GM19397 (cell line): ENCODE measurements at regions not wholly inside any gene's neighbourhood (a gene's known extent, or its start where the extent isn't known, plus 50 kb on each side); places are given as distances from the start of the nearest gene placed in this dataset.

Experiments used
- ATAC-seq: cut with Tn5 transposase; IDR thresholded peaks from one replicate; pipeline ENCODE4 v1.9.1; 2021; ENCODE audit warnings: mild to moderate bottlenecking, moderate library complexity; ENCODE audit not compliant: unreplicated experiment

DNA sequence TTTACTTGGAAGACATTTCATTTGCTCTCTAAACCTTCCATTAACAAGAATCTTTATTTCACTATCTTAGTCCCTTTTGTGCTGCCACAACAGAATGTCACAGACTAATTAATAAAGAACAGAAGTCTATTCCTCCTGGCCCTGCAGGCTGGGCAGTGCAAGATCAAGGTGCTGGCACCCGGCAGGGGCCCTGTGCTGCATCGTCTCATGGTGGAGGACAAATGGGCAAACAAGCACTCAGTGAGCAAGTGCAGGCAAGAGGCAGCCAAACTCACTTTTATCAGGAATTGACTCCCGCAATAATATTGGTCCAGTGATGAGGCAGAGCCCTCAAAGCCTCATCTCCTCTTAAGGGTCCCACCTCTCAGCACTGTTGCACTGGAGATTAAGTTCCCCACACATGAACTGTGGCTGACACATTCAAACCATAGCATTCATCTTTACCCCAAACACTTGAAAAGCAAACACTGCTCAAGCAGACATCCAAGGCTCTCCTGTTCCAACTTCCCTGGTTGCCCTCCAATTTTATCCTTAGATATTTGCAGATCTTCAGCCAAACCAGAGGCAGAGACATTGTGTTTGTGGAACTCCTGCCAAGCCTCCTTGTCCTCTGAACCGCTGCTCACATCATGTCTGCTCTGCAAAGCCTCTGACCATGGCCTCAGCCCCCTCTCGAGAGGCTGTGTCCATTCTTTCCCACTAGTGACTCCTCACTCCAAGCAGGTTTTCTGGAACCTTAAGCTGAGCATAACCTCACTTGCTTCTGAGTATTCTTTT, 404.4 kb upstream of the SOX11 start:
- no peak for ATAC-seq

DNA sequence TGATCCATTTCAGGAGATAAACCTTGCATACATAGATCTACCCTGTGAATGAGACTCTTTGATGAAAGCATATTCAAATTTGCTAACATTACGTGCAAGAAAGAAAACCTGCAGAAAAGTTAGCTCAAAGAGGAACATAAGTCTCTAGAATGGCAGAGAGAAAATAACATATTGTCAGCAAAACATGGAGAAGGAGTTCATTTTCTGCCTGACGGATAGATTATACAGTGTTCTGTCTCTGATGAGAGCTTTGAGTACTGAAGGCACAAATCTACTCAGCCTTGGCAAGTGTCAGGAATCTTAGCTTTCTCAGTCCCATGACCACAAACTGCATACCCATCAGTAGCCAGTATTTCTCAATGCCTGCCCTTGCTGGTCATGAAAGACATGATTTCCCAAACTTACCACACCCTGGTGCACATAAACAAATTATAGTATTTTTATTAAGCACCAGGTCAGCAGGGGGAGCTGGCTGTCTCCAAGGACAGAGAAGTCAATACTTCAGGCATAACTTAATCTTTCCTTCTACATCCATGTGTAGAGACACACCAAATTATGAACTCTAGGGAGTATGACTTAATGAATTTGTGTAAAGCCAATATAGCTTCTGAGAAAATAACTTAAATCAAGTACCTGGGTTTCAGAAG, 401.2 kb upstream of the SOX11 start:
- no peak for ATAC-seq

DNA sequence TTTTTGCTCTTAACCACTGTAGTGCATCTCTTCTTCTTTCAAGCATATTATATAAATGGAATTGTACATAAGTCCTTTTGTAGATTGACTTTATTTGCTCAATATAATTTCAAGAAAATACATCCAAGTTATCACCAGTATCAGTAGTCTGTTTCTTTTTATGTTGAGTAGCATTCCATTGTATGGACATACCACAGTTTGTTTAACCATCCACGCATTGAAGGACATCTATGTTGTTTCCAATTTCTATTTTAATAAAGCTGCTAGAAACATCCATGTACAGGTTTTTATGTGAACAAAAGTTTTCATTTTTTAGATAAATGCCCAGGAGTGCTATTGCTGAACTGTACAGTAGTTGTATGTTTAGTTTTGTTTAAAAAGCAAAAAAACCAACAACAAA, 387.5 kb upstream of the SOX11 start:
- no peak for ATAC-seq

DNA sequence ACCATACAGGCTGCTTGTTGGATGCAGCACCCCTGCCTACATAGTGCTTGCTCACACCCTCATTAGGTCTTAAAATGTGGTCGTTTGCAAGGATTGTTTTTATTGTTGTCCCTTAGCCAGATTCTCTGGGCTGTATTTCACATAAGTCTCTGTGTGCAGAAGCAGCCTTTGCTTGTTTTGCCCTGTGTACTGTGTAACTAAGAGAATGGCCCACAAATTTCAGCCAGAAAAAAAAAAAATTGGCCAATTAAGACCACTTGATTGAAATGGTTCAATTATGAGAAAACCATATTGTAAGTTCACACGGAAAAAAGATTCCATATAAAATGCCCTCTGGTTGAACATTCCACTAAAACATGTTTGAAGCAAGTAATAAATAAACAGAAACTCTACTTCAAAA, 377.1 kb upstream of the SOX11 start:
- ATAC-seq: no peak

DNA sequence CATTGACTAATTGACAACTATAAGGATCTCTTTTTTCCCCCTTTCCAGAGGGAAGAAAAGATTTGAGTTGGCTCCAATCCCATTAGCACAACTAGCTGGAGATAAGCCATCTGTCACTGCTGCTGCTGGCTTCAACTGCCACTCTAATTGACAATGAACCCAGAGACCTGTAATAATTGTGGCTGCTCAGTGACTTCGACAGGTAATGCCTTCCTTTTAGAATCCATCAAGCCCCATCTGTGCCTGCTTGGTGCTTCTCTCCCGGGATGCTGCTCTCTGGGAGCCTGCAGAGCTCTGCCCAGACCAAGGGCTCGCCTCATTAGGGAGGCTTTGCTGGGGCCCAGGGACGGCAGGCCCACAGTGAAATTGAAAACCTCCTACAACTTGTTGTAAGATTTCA, 376.7 kb upstream of the SOX11 start:
- ATAC-seq: no peak

DNA sequence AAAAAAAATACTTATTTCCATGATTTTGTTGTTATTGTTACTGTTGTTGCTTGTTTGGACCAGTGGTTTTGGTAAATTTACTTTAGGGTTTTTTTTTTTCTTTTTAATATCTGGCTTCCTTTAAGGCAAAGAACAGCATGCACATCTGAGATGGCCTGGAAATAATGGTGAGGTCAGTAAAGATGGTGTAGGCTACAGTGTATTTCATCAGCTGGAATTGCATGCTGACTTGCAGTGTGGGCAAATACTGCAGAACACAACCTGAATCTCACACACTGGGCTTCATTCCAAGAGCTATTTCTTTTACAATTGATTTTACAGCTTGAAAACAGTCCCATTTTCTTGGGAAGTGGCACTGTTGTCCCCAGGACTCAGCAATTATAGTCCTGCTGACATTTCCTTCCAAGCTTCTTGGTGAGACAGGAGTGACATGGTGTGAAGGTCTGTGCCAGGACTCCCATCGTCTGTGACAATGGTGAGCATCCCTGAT, 376.1 kb upstream of the SOX11 start:
- ATAC-seq: no peak

DNA sequence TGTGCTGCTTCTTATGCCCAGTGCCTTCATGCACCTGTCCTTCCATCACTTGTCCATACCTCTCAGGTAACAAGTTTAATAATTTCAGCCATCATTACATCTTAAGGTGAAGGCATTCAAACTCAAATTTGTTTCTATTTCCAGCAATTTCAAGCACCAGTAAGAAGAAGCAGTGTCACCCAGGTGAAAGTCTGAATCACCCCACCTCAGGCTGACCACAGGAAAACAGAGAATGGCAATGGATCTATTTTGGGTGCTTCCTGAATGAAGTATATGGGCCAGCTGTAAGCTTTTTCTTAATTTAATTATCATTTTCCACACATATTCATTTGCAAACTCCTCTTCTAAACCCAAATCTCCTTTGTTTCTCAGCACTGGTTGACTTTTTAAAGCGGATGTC, 372.7 kb upstream of the SOX11 start:
- no peak for ATAC-seq

DNA sequence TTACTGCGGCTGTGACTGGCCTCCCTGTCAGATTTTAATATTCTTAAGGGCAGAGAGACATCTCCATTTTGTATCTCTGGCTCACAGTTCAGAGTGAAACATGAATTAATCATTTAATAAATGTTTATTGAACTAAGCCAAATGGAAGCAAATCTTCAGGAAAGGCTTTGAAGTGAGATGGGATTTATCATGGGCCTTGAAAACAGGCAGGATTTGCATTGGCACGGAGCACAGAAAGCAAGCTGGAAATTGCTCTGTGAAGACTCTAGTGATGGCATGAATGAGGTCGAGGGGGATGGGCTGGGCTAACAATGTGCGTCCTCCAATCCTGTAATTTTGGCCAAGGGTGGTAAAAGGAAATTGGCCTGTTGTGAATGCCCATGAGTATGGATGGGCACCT, 369.8 kb upstream of the SOX11 start:
- no peak for ATAC-seq

DNA sequence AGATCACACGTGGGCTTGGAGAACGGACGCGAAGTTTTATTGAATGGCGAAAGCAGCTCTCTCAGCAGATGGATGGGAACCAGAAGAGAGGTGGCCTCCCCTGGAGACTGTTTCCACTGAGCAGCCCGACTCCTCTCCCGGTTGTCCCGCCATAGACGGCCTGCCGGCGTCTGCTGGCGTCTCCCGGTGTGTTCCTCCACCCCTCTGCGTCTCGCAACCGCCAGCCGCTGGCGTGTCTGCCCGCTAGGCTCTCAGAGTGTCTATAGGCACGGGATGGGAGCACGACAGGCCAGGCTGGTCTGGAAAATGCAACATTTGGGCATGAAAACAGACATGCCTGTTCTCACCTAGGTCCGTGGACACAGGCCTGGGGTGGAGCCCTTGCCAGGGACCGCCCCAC, 366.7 kb upstream of the SOX11 start:
- ATAC-seq: no peak

DNA sequence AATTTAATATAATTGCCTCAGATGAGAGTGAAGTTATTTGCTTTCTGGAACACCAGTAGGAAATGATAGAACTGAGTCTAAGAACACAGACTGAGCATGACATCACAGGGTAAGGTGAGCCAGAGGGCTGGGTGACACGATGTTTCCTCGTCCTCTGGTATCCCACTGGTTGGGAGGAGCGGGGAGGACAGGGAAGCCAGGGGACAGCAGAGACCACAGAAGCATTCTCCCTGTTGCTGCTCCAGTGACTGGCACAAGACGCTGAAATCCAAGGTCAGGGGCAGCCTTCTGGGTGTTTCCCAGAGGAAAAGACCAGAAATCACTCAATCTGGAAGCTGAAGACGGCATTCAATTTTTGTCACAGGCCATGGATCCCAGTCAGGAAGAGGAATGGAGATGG, 363.4 kb upstream of the SOX11 start:
- ATAC-seq: no peak

DNA sequence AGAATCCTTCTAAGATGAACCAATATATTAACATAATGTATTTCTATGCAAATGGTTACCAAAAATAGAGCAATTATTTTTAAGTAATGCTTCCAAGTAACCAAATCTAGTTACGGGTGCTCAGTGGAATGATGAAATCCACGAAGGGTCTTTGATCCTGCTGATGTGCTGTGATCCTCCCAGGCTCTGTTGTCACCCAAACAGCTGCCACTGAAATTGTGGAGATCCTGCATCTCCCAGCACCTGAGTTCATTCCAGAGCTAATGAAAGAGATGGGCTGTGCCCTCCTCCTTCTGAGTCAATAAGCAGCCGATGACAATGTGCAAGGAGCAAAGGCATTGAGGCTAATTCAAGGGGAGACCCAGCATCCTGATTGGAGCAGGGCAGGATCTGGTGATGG, 362.4 kb upstream of the SOX11 start:
- ATAC-seq: no peak

DNA sequence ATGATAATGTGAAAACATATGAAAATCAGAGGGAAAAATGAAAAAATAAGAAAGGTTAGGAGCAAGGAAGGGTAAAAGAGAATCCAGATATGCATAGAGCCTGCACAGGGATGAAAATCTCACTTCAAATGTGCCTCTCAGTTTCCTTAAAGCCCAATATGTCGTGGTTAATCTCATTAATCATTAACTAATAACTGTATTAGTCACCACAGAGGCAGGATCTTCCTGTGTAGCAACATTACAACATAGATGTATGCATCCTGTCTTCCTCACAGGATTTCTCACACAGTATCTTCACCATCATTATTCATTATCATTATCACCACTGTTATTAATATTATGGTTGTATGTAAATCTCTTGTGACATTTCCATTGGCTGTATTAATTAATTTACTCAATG, 361.2 kb upstream of the SOX11 start:
- ATAC-seq: no peak

DNA sequence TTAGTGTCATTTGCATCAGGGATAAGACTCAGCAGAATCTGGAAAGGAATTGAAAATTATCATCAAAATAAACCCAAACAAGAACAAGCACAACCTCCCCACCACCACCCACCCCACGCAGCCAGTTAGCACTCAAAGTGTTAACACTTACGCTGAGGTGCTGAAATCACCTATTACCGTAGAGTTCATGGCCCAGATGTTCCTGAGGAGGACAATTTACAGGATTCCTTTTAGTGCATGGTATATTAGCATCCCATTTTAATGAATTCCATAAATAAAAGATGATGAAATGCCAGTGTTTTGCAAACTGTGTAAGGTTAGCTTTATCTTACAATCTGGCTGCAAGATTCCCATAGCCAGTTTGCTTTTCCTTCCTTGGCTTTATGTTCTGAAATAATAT, 359.3 kb upstream of the SOX11 start:
- ATAC-seq: no peak

DNA sequence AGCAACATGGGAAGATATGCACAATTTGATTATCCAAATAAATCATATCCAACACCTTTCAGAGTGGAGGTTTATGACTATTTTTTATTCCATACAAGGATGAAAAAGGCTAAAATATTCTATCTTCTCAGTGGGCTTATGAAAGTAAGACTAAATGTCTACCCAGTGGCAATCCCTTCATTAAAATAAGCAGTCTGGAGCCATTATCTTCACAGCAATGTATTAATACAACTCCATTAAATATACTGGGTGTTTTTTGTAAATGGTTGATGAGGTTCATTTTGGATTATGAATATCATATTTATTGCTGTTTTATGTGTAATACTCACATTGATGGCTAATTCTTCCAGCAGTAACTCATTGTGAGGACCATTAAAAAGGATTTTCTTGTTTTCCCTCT, 352.7 kb upstream of the SOX11 start:
- ATAC-seq: no peak

DNA sequence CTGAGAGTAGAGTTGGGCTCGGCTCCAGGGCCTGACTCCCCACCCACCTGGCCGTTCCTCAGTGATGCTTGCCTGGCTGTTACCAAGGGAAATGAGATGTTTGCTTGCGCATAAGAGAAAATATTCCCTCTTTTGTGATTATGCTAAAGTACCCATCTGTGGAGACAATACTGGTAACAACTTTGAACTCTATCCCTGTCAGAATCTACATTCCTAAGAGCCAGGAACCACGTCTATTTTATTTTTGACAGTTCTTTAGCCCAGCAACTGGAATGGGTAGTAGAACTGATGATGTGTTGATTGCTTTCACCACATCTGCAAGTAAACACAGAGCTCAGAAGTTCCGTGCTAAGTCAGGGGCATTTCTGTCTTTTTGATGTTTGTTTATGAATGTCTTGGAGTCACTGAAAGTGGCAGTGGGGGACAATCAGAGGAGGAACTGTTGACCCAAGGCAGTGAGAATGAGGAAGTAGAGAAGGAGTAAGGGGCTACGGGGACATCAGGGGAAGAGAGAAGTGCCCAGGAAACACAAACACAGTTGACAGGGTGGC, 348.3 kb upstream of the SOX11 start:
- no peak for ATAC-seq

DNA sequence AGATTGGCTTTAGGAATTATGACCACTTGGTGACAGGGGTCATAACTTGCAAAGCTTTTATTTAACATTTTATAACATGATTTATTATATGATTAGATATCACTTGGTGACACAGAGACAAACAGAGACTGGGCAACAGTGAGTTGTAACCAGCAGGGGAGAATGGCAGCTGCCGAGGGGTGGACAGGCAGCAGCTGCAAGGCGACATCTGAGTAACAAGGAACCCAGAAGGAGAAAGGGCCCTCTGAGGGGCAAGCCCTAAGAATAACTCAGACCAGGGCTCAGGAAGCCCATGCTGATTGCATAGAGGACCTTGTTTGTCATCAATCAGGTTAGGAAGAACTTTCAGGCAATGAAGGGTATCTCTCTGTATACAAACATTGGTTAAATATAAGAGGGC, 339.9 kb upstream of the SOX11 start:
- ATAC-seq: no peak

DNA sequence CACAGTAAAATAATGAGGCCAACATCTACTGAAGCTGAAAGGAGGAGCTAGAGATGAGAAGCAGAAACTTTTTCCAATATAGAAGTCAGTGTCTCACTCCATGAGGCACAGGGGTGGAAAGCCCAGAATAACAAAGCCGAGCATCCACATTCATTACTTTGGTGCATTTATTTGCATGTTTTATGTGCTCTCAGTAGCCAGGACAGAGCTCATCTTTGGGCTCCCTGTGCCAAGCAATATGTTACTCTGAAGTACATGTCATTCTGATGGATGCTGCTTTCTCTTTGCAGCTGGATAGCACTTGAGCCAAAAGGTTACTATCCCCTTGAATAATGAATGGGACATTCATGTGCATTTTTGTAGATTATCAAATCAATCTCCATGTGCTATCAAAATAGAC, 338.6 kb upstream of the SOX11 start:
- no peak for ATAC-seq

DNA sequence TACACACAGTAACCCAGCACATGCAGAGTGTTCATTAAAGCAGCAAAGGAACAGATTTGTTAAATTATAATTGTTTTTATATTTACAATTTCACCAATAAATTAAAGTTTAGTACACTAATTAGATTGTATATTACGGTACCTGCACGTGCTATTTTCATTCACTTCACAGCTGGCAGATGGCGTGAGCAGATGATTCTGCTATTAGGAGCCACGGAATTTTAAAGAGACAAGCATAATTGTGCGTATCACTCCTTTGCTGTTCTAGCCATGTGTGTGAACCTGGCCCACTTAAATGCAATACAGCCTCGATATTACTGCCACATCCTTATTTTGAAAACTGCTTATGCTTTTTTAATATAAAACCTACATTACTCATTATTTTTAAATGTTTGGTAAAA, 332.8 kb upstream of the SOX11 start:
- no peak for ATAC-seq

DNA sequence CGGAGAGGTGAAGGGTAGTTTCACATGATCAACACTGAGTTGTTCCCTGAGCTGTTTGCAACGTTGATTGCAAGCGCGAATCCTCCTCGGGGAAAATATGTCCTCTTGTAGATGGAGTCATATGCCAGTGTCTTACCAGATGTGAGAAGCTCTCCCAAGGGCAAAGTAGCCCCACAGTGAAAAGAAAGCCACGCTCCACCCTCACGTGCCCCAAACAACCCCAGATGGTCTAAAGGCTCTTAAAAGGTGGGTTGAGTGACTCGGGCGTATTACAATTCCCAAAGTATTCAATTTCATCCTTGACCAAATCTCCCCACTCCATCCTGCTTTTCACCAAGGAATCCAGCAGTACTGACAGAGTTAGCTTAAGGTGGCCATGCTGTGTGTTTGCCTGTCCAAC, 332.1 kb upstream of the SOX11 start:
- no peak for ATAC-seq

DNA sequence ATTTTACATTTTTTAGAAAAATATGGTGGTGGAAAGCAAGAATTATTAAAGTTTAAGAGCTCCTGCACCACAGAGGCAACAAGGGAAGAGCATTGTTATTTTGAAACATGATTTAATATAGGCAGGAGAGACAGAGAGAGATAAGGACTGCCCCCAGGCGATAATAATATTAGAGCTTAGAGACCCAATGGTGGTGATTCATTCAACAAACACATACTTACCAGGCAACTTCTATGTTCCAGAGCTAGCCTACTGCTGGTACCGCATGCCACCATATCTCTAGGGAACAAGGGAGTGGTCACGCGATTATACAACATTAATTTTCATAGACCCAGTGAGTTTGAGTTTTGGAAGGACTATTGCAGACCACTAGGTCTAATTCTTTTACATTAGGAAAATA, 327.8 kb upstream of the SOX11 start:
- no peak for ATAC-seq

DNA sequence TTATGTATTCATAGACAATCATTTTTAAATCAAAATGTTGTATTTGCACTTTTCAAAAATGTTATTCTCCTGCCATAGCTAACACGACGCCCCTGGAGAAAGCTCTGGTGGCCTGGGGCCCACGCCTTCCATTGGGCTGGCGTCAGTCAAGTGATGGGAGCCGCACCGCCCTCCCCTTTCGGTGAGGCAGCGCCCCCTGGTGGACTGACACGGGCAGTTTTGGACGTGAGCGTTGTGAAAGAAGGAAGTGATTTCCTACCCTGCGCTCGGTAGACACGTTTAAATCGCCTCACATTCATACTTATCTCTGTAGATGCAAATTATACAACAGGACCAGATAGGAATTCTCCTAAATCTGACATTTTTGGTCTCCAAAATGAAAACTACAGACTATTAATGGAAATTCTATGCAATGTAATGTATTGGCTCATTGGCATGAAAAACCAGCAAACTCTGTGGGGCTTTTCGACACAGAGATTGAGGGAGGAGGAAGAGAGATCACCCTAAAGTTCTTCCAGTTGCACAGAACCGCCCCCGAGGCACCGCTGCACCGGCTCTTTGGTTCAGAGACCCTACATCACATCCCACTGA, 326.2 kb upstream of the SOX11 start:
- ATAC-seq: peak; percentile 90

DNA sequence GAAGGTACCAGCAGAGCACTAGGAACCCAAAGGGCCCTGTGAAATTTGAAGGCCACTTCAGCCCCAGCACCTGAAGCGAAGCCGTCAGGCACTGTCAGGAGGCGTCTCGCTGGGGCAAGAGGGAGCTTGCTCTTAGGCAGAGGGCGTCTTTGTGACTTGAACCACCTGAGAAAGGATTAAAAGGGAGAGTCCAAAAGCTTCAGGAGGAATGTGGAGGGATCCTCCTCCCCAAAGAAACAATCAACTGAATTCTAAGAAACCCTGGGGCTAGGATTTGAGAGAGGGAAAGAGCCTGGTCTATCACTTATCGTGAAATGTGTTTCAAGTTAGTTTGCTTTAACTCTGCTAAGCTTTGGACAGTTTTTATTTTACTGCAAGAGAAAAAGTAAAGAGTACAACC, 324.9 kb upstream of the SOX11 start:
- ATAC-seq: no peak
